SH-SY5Y (cell line): ENCODE measurements at regions not wholly inside any gene's neighbourhood (a gene's known extent, or its start where the extent isn't known, plus 50 kb on each side); places are given as distances from the start of the nearest gene placed in this dataset.

Experiments
- GATA2 ChIP-seq: IDR thresholded peaks from 2 replicates; pipeline ENCODE4 v1.6.1; 2011; ENCODE audit warnings: mild to moderate bottlenecking, low read depth, low read length
- GATA3 ChIP-seq: IDR thresholded peaks from 2 replicates; pipeline ENCODE4 v1.6.1; 2011; ENCODE audit warnings: low read depth, mild to moderate bottlenecking, low read length, moderate library complexity

- peak; percentile 21; the same call in 1 of the 2 replicates for TF ChIP-seq GATA2
Observed at GRCh38 chr9:85834591-85834990, 92.8 kb upstream of the AGTPBP1 start.

- TF ChIP-seq GATA3 = no peak
- no peak for TF ChIP-seq GATA2
Observed at GRCh38 chr9:85858056-85858750, 82.7 kb upstream of the NAA35 start.

GRCh38 chr9:85859765-85860164, 81.2 kb upstream of the NAA35 start:
- TF ChIP-seq GATA2 = no peak
- TF ChIP-seq GATA3 = no peak

DNA sequence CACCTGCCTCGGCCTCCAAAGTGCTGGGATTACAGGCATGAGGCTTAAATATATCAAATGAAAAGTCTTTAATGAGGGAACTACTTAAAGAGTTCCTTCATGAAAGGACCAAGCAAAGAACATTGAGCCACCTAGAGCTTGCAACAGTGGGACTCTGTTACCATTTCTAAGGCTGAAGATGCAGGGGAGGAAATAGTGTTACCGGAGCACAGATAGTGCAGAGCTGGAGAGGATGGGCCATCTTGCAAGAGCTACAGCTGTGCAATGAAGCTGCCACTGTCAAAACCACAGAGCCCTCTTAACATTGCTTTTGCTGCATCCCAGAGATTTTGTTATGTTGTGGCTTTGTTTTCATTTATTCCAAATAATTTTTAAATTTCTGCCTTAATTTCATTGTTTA, 77.1 kb upstream of the NAA35 start:
- TF ChIP-seq GATA3 (no peak), GATA2 (no peak)

GRCh38 chr9:85871008-85871407, 69.9 kb upstream of the NAA35 start:
- TF ChIP-seq GATA3 = no peak
- no peak for TF ChIP-seq GATA2

- TF ChIP-seq GATA2 = no peak
- TF ChIP-seq GATA3 = no peak
Observed at GRCh38 chr9:85872463-85872862, 68.5 kb upstream of the NAA35 start.

DNA sequence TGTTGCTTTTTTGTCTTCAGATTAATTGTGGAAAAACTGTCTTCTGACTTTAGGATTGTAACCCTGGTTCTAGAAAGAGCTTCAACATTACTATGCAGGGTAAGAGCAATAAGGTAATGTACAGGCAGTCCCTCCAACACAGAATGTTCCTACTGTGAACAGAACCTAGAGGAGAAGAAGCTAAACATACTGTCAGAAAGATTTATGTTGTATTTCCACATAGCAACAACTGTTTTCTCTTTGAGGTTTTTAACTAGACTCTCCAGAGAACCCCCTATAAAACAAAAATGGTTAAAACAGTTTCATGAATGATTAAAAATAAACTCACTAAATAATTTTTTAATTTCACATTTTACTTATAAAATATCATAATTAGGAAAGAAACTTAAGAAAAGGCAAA, 64.3 kb upstream of the NAA35 start:
- TF ChIP-seq GATA2 (no peak), GATA3 (no peak)

DNA sequence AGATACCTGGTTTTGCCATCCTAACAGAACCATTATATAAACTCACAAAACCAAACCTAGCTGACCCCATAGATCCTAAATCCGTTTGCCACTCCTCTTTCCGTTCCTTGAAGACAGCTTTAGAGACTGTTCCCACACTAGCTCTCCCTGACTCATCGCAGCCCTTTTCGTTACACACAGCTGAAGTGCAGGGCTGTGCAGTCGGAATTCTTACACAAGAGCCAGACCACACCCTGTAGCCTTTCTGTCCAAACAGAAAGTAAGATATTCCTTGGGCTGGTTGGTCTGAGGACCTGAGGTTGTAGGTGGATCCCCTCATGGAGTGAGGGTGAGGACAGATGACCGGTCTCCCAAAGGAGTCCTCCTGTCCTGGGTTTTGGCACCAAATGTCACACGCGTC, 56.7 kb upstream of the NAA35 start:
- TF ChIP-seq GATA2 (no peak), GATA3 (no peak)

- no peak for TF ChIP-seq GATA2
Observed at GRCh38 chr9:85890962-85891361, 50.0 kb upstream of the NAA35 start.
